ENCODE measurements at regions not wholly inside any gene's neighbourhood (a gene's known extent, or its start where the extent isn't known, plus 50 kb on each side); places are given as distances from the start of the nearest gene placed in this dataset.

GRCh38 chr7:94062372-94062771 is 58.2 kb upstream of the BET1 start:
- intact Hi-C loops (cut with micrococcal nuclease), result no loop called here
- ChIA-PET CTCF (no interaction called here), POLR2A (ENCODE audit: unreplicated experiment) (no interaction called here)
- no peaks in the 10 kb centered on the region for H4K20me1 ChIP-seq (ENCODE audit: insufficient read depth, low read length)
- peak overlapping the region; percentile 84 for H2BK5ac ChIP-seq (ENCODE audit: low read depth, low read length, poor library complexity, severe bottlenecking)
- H3K27me3 ChIP-seq (ENCODE audit: control insufficient read depth, insufficient read depth, low read length), result no peaks in the 10 kb centered on the region
- no peak overlapping the region for H2BK20ac ChIP-seq (ENCODE audit: low read depth, low read length)
- no peak overlapping the region for H3K4me3 ChIP-seq (ENCODE audit: insufficient read depth, low read depth, low read length)
- DNase-seq, result peak; percentile 47
- dilution Hi-C loops (cut with HindIII; ENCODE audit: low sequenced_read_pairs, unreplicated experiment), result no loop called here
- H3K79me1 ChIP-seq (ENCODE audit: low read depth in 1 of 2, low read length in 2 of 2), result no peaks in the 10 kb centered on the region
- WGBS, 2 experiments (ENCODE audit: extremely low coverage in 2 of 2, insufficient read length in 1 of 2), result no CpG with 5 or more reads among the region's 3 CpGs
- H3K9ac ChIP-seq (ENCODE audit: low read depth, low read length), result no peak overlapping the region
- no peak overlapping the region for H2AK5ac ChIP-seq (ENCODE audit: low read depth, low read length)
- H3K56ac ChIP-seq (ENCODE audit: extremely low read depth, insufficient read depth, low read length), result no peak overlapping the region
- H4K91ac ChIP-seq (ENCODE audit: insufficient read depth, low read depth, low read length), result peak overlapping the region; percentile 12; the same call in 1 of the 2 replicates
- TF ChIP-seq BHLHE40 (IDR thresholded peaks at IDR 0.05; ENCODE audit: low read depth, low read length), result no peak
- no peak for TF ChIP-seq RAD21 (IDR thresholded peaks at IDR 0.05; ENCODE audit: low read length)
- TF ChIP-seq FOS (IDR thresholded peaks at IDR 0.05; ENCODE audit: low read depth, low read length), result no peak
- TF ChIP-seq USF2 (IDR thresholded peaks at IDR 0.05; ENCODE audit: low read depth, low read length), result no peak
- ATAC-seq (ENCODE audit: low read depth), result no peak
- in situ Hi-C loops (cut with MboI; ENCODE audit: low sequenced_read_pairs), result no loop called here
- no peaks in the 10 kb centered on the region for H3K9me3 ChIP-seq (ENCODE audit: control insufficient read depth, insufficient read depth, low read length)
- H3K9me1 ChIP-seq (ENCODE audit: insufficient read depth, low read length), result 0 out of 2 replicates have a peak, but pooled peaks cover 2% of the 10 kb centered on the region
- H2BK15ac ChIP-seq (ENCODE audit: low read depth, low read length), result peak overlapping the region; percentile 45; the same call in 1 of the 3 replicates
- H3K27ac ChIP-seq (ENCODE audit: insufficient read depth, low read length), result no peak overlapping the region
- H3K14ac ChIP-seq (replicated peaks; ENCODE audit: low read depth, low read length), result peak overlapping the region; percentile 49; the same call in 1 of the 2 replicates
- H2AFZ ChIP-seq (replicated peaks; ENCODE audit: low read length, poor library complexity), result no peak overlapping the region
- peaks cover 12% of the 10 kb centered on the region; the same call in 1 of the 2 replicates for H3K4me1 ChIP-seq (ENCODE audit: control insufficient read depth, insufficient read depth, low read length)
- H3K36me3 ChIP-seq (ENCODE audit: control insufficient read depth, insufficient read depth, low read length), result no peaks in the 10 kb centered on the region
- no peak overlapping the region for H2BK120ac ChIP-seq (ENCODE audit: low read depth, low read length)
- peak overlapping the region in 1 of 2 experiments; percentile 49; a peak in 1 of 4 replicates for H4K8ac ChIP-seq (ENCODE audit: low read depth in 2 of 2, low read length in 2 of 2)
- H3K4ac ChIP-seq (ENCODE audit: low read depth, low read length), result no peak overlapping the region
- H4K5ac ChIP-seq (ENCODE audit: low read depth, low read length), result peak overlapping the region; percentile 96; the same call in 1 of the 2 replicates
- no TSS peak for BruUV-seq (replicated peaks)
- H3K4me2 ChIP-seq (ENCODE audit: low read depth, low read length), result peak overlapping the region; percentile 17; the same call in 1 of the 2 replicates
- peak overlapping the region; percentile 99; the same call in 1 of the 2 replicates for H3K18ac ChIP-seq (ENCODE audit: low read depth, low read length)
- H2AK9ac ChIP-seq (replicated peaks; ENCODE audit: low read depth, low read length, poor library complexity), result no peak overlapping the region
- no peak overlapping the region for H3K23ac ChIP-seq (ENCODE audit: low read depth, low read length)

Data from IMR-90 (cell line).